DND-41 (cell line): ENCODE measurements at regions not wholly inside any gene's neighbourhood (a gene's known extent, or its start where the extent isn't known, plus 50 kb on each side); places are given as distances from the start of the nearest gene placed in this dataset.

Source experiments
- ATAC-seq: fragments of 200-7000 bp; cut with Tn5 transposase; 3 replicates; pipeline ENCODE4 v1.9.1; 2021; ENCODE audit warnings: low read depth; ENCODE audit not compliant: insufficient read depth
- DNase-seq: peaks from one replicate; pipeline ENCODE4 v3.0.0-alpha.2; 2020
- H2AFZ ChIP-seq: 2 replicates; pipeline ENCODE4 v1.6.0; 2012; ENCODE audit warnings: low read depth, low read length
- H3K27ac ChIP-seq: 2 replicates; pipeline ENCODE4 v1.5.1; 2012; ENCODE audit warnings: low read length, inconsistent platforms
- H3K27me3 ChIP-seq: fragments of 200-600 bp; sonication (generic); 2 replicates; pipeline ENCODE4 v1.6.0; 2012; ENCODE audit warnings: low read length, mild to moderate bottlenecking, inconsistent platforms; ENCODE audit not compliant: insufficient read depth, poor library complexity
- H3K36me3 ChIP-seq: 2 replicates; pipeline ENCODE4 v1.5.1; 2012; ENCODE audit warnings: low read length, inconsistent platforms; ENCODE audit not compliant: insufficient read depth
- H3K4me1 ChIP-seq: 2 replicates; pipeline ENCODE4 v1.5.1; 2012; ENCODE audit warnings: mild to moderate bottlenecking, low read length; ENCODE audit not compliant: insufficient read depth
- H3K4me2 ChIP-seq: 2 replicates; pipeline ENCODE4 v1.6.0; 2012; ENCODE audit warnings: mild to moderate bottlenecking, moderate library complexity, low read length, inconsistent platforms; ENCODE audit not compliant: insufficient read depth
- H3K4me3 ChIP-seq, 2 experiments: fragments of 200-600 bp in 1 of 2; shearing (Covaris generic) in 1 of 2; 2 replicates each; pipeline ENCODE4 v1.5.1; 2012 to 2016; ENCODE audit warnings: inconsistent platforms in 2 of 2, low read length in 2 of 2, mild to moderate bottlenecking in 2 of 2, low read depth in 1 of 2, moderate library complexity in 1 of 2
- H3K79me2 ChIP-seq: 2 replicates; pipeline ENCODE4 v1.6.0; 2012; ENCODE audit warnings: low read length, inconsistent platforms; ENCODE audit not compliant: insufficient read depth
- H3K9ac ChIP-seq: 2 replicates; pipeline ENCODE4 v1.6.0; 2012; ENCODE audit warnings: low read depth, mild to moderate bottlenecking, inconsistent platforms, low read length, moderate library complexity
- H3K9me3 ChIP-seq: 2 replicates; pipeline ENCODE4 v1.5.1; 2012; ENCODE audit warnings: low read length, moderate library complexity, mild to moderate bottlenecking, inconsistent platforms; ENCODE audit not compliant: insufficient read depth, severe bottlenecking
- H4K20me1 ChIP-seq: 2 replicates; pipeline ENCODE4 v1.6.0; 2012; ENCODE audit warnings: low read length; ENCODE audit not compliant: insufficient read depth
- EZH2 ChIP-seq: IDR thresholded peaks from 3 replicates; pipeline ENCODE4 v1.6.1; 2012; ENCODE audit warnings: borderline replicate concordance, low read depth, mild to moderate bottlenecking, moderate library complexity, low read length, inconsistent platforms; ENCODE audit not compliant: severe bottlenecking
- TF ChIP-seq, protein P1 (sequence below): IDR thresholded peaks from 2 replicates; pipeline ENCODE4 v1.5.1; 2012; ENCODE audit warnings: borderline replicate concordance, low read length, moderate library complexity, mild to moderate bottlenecking; ENCODE audit not compliant: poor library complexity, severe bottlenecking; ENCODE audit errors: extremely low read depth

GRCh38 chr15:67892559-67893377, 52.9 kb upstream of the RNU6-1 start:
- no peaks in the 10 kb centered on the region for H4K20me1 ChIP-seq
- DNase-seq: no peak
- no peak overlapping the region for H3K4me3 ChIP-seq
- H3K27ac ChIP-seq: no peak overlapping the region
- no peaks in the 10 kb centered on the region for H3K4me1 ChIP-seq
- H3K4me2 ChIP-seq: no peak overlapping the region
- no peaks in the 10 kb centered on the region for H3K27me3 ChIP-seq
- H3K9me3 ChIP-seq: no peaks in the 10 kb centered on the region
- no peak overlapping the region for H3K9ac ChIP-seq
- H3K36me3 ChIP-seq: no peaks in the 10 kb centered on the region
- ATAC-seq: no peak
- no peak overlapping the region for H2AFZ ChIP-seq
- H3K79me2 ChIP-seq: no peaks in the 10 kb centered on the region
- no peak for TF ChIP-seq EZH2
- TF ChIP-seq, protein P1, sequence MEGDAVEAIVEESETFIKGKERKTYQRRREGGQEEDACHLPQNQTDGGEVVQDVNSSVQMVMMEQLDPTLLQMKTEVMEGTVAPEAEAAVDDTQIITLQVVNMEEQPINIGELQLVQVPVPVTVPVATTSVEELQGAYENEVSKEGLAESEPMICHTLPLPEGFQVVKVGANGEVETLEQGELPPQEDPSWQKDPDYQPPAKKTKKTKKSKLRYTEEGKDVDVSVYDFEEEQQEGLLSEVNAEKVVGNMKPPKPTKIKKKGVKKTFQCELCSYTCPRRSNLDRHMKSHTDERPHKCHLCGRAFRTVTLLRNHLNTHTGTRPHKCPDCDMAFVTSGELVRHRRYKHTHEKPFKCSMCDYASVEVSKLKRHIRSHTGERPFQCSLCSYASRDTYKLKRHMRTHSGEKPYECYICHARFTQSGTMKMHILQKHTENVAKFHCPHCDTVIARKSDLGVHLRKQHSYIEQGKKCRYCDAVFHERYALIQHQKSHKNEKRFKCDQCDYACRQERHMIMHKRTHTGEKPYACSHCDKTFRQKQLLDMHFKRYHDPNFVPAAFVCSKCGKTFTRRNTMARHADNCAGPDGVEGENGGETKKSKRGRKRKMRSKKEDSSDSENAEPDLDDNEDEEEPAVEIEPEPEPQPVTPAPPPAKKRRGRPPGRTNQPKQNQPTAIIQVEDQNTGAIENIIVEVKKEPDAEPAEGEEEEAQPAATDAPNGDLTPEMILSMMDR: no peak

DNA sequence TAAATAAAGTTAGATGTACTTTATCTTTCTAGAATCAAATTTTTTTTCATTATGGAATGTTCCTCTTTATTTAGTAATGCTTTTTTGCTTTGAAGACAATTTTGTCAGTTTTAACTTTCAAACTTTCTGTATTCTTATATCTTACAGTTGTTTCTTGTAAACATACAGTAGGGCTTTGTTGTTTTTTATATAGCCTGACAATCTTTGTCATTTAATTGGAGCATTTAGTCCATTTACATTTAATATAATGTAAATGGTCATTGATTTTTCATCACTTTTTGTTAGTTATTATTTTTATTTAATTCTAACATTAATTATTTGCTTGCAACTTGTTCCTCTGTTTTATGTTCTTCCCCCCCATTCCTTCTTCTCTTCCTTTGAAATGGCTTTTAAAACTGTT, 55.4 kb upstream of the RNU6-1 start:
- ATAC-seq (no peak), DNase-seq (no peak)
- TF ChIP-seq, protein P1: no peak
- no peak for TF ChIP-seq EZH2
- Histone ChIP-seq H3K27ac (no peak overlapping the region), H3K4me3 (no peak overlapping the region), H3K9me3 (no peaks in the 10 kb centered on the region), H2AFZ (no peak overlapping the region), H3K27me3 (no peaks in the 10 kb centered on the region), H3K79me2 (no peaks in the 10 kb centered on the region), H3K9ac (no peak overlapping the region), H3K36me3 (no peaks in the 10 kb centered on the region), H3K4me2 (no peak overlapping the region), H4K20me1 (no peaks in the 10 kb centered on the region), H3K4me1 (no peaks in the 10 kb centered on the region)

- TF ChIP-seq, protein P1: no peak
- TF ChIP-seq EZH2: no peak
- ATAC-seq: no peak
- no peak overlapping the region for H3K27ac ChIP-seq
- no peaks in the 10 kb centered on the region for H3K4me1 ChIP-seq
- no peaks in the 10 kb centered on the region for H3K9me3 ChIP-seq
- no peak overlapping the region for H3K4me3 ChIP-seq
- no peak for DNase-seq
- no peaks in the 10 kb centered on the region for H3K27me3 ChIP-seq
- H2AFZ ChIP-seq: no peak overlapping the region
- H3K4me2 ChIP-seq: no peak overlapping the region
- H3K9ac ChIP-seq: no peak overlapping the region
- H4K20me1 ChIP-seq: no peaks in the 10 kb centered on the region
- no peaks in the 10 kb centered on the region for H3K36me3 ChIP-seq
- no peaks in the 10 kb centered on the region for H3K79me2 ChIP-seq
Observed at GRCh38 chr15:67897646-67898339, 57.9 kb upstream of the RNU6-1 start.
